Cardiac fibroblast (primary cell): ENCODE measurements at regions not wholly inside any gene's neighbourhood (a gene's known extent, or its start where the extent isn't known, plus 50 kb on each side); places are given as distances from the start of the nearest gene placed in this dataset.

Experiments used
- DNase-seq, 2 donors: peaks; one replicate each; pipeline versions ENCODE4 v3.0.0 to v3.0.0-alpha.2; 2010; ENCODE audit warnings: low read depth in 2 of 2
- H3K4me3 ChIP-seq, 2 donors: replicated peaks in 1 of 2; 1 replicate in 1 of 2; 2 replicates in 1 of 2; pipeline ENCODE4 v1.5.1; 2011; ENCODE audit warnings: low read depth in 2 of 2, low read length in 2 of 2, mild to moderate bottlenecking in 2 of 2, moderate library complexity in 1 of 2
- CTCF ChIP-seq: IDR thresholded peaks from one replicate; pipeline ENCODE4 v1.5.1; 2011; ENCODE audit warnings: low read depth, mild to moderate bottlenecking, low read length, inconsistent platforms

- no peak overlapping the region for H3K4me3 ChIP-seq
- no peak for DNase-seq
- TF ChIP-seq CTCF = no peak
These were observed 111.6 kb downstream of the TPRA1 start for GRCh38 chr3:127478922-127479321.

- H3K4me3 ChIP-seq = no peak overlapping the region
- TF ChIP-seq CTCF = no peak
- DNase-seq = no peak
These were observed 113.1 kb downstream of the TPRA1 start for GRCh38 chr3:127477396-127477795.

GRCh38 chr3:127476936-127477335 lies 113.6 kb downstream of the TPRA1 start:
- H3K4me3 ChIP-seq = no peak overlapping the region
- no peak for DNase-seq
- no peak for TF ChIP-seq CTCF

- H3K4me3 ChIP-seq = no peak overlapping the region
- no peak for DNase-seq
- TF ChIP-seq CTCF = no peak
These were observed 114.4 kb downstream of the TPRA1 start for GRCh38 chr3:127475975-127476705.

GRCh38 chr3:127475391-127475790 lies 115.1 kb downstream of the TPRA1 start:
- DNase-seq = no peak
- no peak overlapping the region for H3K4me3 ChIP-seq
- no peak for TF ChIP-seq CTCF

GRCh38 chr3:127473244-127474024 lies 117.1 kb downstream of the TPRA1 start:
- no peak overlapping the region for H3K4me3 ChIP-seq
- TF ChIP-seq CTCF = peak; percentile 18
- DNase-seq = no peak
